GM23338 (cell line): ENCODE measurements at regions not wholly inside any gene's neighbourhood (a gene's known extent, or its start where the extent isn't known, plus 50 kb on each side); places are given as distances from the start of the nearest gene placed in this dataset.

Source experiments
- CREB1 ChIP-seq: fragments of 250-450 bp; sonication (Bioruptor Pico); IDR thresholded peaks from 2 replicates; pipeline ENCODE4 v1.5.0; 2020; ENCODE audit warnings: low read depth, mild to moderate bottlenecking, moderate library complexity
- EZH2 ChIP-seq: fragments of 200-600 bp; sonication (generic); IDR thresholded peaks from one replicate; pipeline ENCODE4 v1.8.0; 2017; ENCODE audit warnings: antibody characterized with exemption, mild to moderate bottlenecking, low read depth; ENCODE audit not compliant: unreplicated experiment
- EZH2phosphoT487 ChIP-seq: fragments of 200-600 bp; sonication (generic); IDR thresholded peaks from one replicate; pipeline ENCODE4 v1.8.1; 2018; ENCODE audit warnings: antibody characterized with exemption; ENCODE audit not compliant: unreplicated experiment
- JUNB ChIP-seq: IDR thresholded peaks from one replicate; pipeline ENCODE4 v1.6.1; 2016; ENCODE audit warnings: antibody characterized with exemption; ENCODE audit not compliant: unreplicated experiment
- POLR2AphosphoS5 ChIP-seq: IDR thresholded peaks from 2 replicates; pipeline ENCODE4 v1.6.1; 2016; ENCODE audit warnings: antibody characterized with exemption, low read depth
- STAT1 ChIP-seq: IDR thresholded peaks from one replicate; pipeline ENCODE4 v1.6.1; 2016; ENCODE audit warnings: antibody characterized with exemption; ENCODE audit not compliant: unreplicated experiment
- ZNF114 ChIP-seq: fragments of 250-450 bp; sonication (Bioruptor Pico); IDR thresholded peaks from 2 replicates; pipeline ENCODE4 v1.5.0; 2020; ENCODE audit warnings: mild to moderate bottlenecking, moderate library complexity
- TF ChIP-seq, protein P1 (sequence below), 2 experiments: fragments of 200-600 bp in 1 of 2; sonication (generic) in 1 of 2; conservative IDR thresholded peaks; 2 replicates each; pipeline versions ENCODE4 v1.5.1 to v1.6.1; 2016 to 2017; ENCODE audit warnings: antibody characterized with exemption in 2 of 2, low read depth in 2 of 2, mild to moderate bottlenecking in 2 of 2, moderate library complexity in 1 of 2
- TF ChIP-seq, protein P2 (sequence below): IDR thresholded peaks from one replicate; pipeline ENCODE4 v1.6.1; 2018; ENCODE audit warnings: antibody characterized with exemption; ENCODE audit not compliant: unreplicated experiment
- TF ChIP-seq, protein P3 (sequence below): IDR thresholded peaks from 2 replicates; pipeline ENCODE4 v1.6.1; 2016; ENCODE audit warnings: antibody characterized with exemption
- TF ChIP-seq, protein P4 (sequence below): fragments of 250-450 bp; sonication (Bioruptor Pico); IDR thresholded peaks from 2 replicates; pipeline ENCODE4 v1.5.0; 2020; ENCODE audit warnings: mild to moderate bottlenecking, moderate library complexity

DNA sequence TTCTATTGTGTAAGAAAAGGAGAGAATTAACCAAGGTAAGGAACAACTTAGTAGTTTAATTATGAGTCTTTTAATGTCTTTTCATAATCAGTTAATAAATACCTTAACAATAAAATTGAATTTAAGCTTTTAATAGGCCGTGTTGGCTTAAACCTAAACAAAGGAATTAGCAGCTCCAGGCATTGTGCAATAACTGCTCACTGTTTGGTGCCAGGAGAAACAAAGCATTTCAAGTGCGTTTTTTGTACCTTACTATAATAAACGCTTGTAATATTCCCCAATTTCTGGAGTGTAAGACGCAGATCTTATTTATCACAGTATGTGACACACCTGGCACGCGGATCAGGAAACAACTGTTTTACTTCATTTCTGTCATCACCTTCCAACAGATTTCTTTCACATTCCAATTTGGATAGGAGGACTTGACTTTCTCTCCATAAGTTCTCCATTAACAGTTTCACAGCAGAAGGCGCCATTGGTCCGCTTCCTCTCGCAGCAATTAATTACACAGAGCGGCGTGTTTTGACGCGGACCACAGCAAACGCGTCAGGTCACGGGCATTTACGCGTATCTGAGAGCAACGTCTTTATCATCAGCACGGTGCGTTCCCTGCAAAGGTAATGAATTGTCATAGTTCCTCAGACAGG is 335.8 kb upstream of the NT5E start:
- TF ChIP-seq, protein P1, sequence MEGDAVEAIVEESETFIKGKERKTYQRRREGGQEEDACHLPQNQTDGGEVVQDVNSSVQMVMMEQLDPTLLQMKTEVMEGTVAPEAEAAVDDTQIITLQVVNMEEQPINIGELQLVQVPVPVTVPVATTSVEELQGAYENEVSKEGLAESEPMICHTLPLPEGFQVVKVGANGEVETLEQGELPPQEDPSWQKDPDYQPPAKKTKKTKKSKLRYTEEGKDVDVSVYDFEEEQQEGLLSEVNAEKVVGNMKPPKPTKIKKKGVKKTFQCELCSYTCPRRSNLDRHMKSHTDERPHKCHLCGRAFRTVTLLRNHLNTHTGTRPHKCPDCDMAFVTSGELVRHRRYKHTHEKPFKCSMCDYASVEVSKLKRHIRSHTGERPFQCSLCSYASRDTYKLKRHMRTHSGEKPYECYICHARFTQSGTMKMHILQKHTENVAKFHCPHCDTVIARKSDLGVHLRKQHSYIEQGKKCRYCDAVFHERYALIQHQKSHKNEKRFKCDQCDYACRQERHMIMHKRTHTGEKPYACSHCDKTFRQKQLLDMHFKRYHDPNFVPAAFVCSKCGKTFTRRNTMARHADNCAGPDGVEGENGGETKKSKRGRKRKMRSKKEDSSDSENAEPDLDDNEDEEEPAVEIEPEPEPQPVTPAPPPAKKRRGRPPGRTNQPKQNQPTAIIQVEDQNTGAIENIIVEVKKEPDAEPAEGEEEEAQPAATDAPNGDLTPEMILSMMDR (conservative IDR thresholded peaks at IDR 0.05; ENCODE audit: low read depth in 2 of 2) = no peak
- TF ChIP-seq POLR2AphosphoS5 (no peak), EZH2 (no peak), EZH2phosphoT487 (no peak), STAT1 (no peak), CREB1 (CRISPR knock-in tag) (no peak), JUNB (no peak), ZNF114 (no peak)
- TF ChIP-seq, protein P2, sequence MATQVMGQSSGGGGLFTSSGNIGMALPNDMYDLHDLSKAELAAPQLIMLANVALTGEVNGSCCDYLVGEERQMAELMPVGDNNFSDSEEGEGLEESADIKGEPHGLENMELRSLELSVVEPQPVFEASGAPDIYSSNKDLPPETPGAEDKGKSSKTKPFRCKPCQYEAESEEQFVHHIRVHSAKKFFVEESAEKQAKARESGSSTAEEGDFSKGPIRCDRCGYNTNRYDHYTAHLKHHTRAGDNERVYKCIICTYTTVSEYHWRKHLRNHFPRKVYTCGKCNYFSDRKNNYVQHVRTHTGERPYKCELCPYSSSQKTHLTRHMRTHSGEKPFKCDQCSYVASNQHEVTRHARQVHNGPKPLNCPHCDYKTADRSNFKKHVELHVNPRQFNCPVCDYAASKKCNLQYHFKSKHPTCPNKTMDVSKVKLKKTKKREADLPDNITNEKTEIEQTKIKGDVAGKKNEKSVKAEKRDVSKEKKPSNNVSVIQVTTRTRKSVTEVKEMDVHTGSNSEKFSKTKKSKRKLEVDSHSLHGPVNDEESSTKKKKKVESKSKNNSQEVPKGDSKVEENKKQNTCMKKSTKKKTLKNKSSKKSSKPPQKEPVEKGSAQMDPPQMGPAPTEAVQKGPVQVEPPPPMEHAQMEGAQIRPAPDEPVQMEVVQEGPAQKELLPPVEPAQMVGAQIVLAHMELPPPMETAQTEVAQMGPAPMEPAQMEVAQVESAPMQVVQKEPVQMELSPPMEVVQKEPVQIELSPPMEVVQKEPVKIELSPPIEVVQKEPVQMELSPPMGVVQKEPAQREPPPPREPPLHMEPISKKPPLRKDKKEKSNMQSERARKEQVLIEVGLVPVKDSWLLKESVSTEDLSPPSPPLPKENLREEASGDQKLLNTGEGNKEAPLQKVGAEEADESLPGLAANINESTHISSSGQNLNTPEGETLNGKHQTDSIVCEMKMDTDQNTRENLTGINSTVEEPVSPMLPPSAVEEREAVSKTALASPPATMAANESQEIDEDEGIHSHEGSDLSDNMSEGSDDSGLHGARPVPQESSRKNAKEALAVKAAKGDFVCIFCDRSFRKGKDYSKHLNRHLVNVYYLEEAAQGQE = no peak
- TF ChIP-seq, protein P3, sequence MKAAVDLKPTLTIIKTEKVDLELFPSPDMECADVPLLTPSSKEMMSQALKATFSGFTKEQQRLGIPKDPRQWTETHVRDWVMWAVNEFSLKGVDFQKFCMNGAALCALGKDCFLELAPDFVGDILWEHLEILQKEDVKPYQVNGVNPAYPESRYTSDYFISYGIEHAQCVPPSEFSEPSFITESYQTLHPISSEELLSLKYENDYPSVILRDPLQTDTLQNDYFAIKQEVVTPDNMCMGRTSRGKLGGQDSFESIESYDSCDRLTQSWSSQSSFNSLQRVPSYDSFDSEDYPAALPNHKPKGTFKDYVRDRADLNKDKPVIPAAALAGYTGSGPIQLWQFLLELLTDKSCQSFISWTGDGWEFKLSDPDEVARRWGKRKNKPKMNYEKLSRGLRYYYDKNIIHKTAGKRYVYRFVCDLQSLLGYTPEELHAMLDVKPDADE = no peak
- TF ChIP-seq, protein P4, sequence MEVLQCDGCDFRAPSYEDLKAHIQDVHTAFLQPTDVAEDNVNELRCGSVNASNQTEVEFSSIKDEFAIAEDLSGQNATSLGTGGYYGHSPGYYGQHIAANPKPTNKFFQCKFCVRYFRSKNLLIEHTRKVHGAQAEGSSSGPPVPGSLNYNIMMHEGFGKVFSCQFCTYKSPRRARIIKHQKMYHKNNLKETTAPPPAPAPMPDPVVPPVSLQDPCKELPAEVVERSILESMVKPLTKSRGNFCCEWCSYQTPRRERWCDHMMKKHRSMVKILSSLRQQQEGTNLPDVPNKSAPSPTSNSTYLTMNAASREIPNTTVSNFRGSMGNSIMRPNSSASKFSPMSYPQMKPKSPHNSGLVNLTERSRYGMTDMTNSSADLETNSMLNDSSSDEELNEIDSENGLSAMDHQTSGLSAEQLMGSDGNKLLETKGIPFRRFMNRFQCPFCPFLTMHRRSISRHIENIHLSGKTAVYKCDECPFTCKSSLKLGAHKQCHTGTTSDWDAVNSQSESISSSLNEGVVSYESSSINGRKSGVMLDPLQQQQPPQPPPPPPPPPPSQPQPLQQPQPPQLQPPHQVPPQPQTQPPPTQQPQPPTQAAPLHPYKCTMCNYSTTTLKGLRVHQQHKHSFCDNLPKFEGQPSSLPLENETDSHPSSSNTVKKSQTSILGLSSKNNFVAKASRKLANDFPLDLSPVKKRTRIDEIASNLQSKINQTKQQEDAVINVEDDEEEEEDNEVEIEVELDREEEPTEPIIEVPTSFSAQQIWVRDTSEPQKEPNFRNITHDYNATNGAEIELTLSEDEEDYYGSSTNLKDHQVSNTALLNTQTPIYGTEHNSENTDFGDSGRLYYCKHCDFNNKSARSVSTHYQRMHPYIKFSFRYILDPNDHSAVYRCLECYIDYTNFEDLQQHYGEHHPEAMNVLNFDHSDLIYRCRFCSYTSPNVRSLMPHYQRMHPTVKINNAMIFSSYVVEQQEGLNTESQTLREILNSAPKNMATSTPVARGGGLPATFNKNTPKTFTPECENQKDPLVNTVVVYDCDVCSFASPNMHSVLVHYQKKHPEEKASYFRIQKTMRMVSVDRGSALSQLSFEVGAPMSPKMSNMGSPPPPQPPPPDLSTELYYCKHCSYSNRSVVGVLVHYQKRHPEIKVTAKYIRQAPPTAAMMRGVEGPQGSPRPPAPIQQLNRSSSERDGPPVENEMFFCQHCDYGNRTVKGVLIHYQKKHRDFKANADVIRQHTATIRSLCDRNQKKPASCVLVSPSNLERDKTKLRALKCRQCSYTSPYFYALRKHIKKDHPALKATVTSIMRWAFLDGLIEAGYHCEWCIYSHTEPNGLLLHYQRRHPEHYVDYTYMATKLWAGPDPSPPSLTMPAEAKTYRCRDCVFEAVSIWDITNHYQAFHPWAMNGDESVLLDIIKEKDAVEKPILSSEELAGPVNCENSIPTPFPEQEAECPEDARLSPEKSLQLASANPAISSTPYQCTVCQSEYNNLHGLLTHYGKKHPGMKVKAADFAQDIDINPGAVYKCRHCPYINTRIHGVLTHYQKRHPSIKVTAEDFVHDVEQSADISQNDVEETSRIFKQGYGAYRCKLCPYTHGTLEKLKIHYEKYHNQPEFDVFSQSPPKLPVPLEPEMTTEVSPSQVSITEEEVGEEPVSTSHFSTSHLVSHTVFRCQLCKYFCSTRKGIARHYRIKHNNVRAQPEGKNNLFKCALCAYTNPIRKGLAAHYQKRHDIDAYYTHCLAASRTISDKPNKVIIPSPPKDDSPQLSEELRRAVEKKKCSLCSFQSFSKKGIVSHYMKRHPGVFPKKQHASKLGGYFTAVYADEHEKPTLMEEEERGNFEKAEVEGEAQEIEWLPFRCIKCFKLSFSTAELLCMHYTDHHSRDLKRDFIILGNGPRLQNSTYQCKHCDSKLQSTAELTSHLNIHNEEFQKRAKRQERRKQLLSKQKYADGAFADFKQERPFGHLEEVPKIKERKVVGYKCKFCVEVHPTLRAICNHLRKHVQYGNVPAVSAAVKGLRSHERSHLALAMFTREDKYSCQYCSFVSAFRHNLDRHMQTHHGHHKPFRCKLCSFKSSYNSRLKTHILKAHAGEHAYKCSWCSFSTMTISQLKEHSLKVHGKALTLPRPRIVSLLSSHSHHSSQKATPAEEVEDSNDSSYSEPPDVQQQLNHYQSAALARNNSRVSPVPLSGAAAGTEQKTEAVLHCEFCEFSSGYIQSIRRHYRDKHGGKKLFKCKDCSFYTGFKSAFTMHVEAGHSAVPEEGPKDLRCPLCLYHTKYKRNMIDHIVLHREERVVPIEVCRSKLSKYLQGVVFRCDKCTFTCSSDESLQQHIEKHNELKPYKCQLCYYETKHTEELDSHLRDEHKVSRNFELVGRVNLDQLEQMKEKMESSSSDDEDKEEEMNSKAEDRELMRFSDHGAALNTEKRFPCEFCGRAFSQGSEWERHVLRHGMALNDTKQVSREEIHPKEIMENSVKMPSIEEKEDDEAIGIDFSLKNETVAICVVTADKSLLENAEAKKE (CRISPR knock-in tag) = no peak
